Brain microvascular endothelial cell (primary cell): ENCODE measurements at regions not wholly inside any gene's neighbourhood (a gene's known extent, or its start where the extent isn't known, plus 50 kb on each side); places are given as distances from the start of the nearest gene placed in this dataset.

Experiments
- DNase-seq: peaks from one replicate; pipeline ENCODE4 v3.0.0-alpha.2; 2020
- H3K27ac ChIP-seq: fragments of 250-450 bp; sonication (Bioruptor Pico); 2 replicates; pipeline ENCODE4 v1.5.1; 2020; ENCODE audit warnings: mild to moderate bottlenecking, moderate library complexity
- H3K27me3 ChIP-seq: fragments of 250-450 bp; sonication (Bioruptor Pico); replicated peaks from 2 replicates; pipeline ENCODE4 v1.5.1; 2020; ENCODE audit warnings: mild to moderate bottlenecking
- H3K36me3 ChIP-seq: fragments of 250-450 bp; sonication (Bioruptor Pico); replicated peaks from 2 replicates; pipeline ENCODE4 v1.5.1; 2020; ENCODE audit warnings: mild to moderate bottlenecking
- H3K4me3 ChIP-seq: 2 replicates; pipeline ENCODE4 v1.5.1; 2011; ENCODE audit warnings: low read depth, mild to moderate bottlenecking, control low read depth, low read length, moderate library complexity
- in situ Hi-C: cut with HindIII; loops from 2 replicates; pipeline ENCODE4 v1.10.0; 2017; ENCODE audit warnings: low sequenced_read_pairs, low pct_ligation_motif_present
- TF ChIP-seq, protein P1 (sequence below): IDR thresholded peaks from 2 replicates; pipeline ENCODE4 v1.5.1; 2011; ENCODE audit warnings: low read depth, mild to moderate bottlenecking, moderate library complexity, low read length, control low read depth, inconsistent platforms; ENCODE audit errors: missing control alignments

DNA sequence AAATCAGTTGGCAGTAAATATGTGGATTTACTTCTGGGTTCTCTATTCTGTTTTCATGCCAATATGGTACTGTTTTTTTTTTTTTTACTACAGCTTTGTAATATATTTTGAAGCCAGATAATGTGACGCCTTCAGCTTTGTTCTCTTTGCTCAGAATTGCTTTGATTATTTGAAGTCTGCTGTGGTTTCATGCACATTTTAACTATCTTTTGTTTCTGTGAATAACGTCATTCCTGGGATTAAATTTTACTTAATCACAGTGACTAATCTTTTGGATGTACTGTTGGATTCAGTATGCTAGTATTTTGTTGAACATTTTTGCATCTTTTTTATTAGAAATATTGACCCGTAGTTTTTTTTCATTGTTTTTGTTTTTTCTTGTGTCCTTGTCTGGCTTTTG, 576.5 kb downstream of the ZNF385D start:
- in situ Hi-C loops = no loop called here
- Histone ChIP-seq H3K27ac (no peak overlapping the region), H3K4me3 (no peak overlapping the region), H3K27me3 (no peaks in the 10 kb centered on the region), H3K36me3 (no peaks in the 10 kb centered on the region)
- TF ChIP-seq, protein P1, sequence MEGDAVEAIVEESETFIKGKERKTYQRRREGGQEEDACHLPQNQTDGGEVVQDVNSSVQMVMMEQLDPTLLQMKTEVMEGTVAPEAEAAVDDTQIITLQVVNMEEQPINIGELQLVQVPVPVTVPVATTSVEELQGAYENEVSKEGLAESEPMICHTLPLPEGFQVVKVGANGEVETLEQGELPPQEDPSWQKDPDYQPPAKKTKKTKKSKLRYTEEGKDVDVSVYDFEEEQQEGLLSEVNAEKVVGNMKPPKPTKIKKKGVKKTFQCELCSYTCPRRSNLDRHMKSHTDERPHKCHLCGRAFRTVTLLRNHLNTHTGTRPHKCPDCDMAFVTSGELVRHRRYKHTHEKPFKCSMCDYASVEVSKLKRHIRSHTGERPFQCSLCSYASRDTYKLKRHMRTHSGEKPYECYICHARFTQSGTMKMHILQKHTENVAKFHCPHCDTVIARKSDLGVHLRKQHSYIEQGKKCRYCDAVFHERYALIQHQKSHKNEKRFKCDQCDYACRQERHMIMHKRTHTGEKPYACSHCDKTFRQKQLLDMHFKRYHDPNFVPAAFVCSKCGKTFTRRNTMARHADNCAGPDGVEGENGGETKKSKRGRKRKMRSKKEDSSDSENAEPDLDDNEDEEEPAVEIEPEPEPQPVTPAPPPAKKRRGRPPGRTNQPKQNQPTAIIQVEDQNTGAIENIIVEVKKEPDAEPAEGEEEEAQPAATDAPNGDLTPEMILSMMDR = no peak
- no peak for DNase-seq

DNA sequence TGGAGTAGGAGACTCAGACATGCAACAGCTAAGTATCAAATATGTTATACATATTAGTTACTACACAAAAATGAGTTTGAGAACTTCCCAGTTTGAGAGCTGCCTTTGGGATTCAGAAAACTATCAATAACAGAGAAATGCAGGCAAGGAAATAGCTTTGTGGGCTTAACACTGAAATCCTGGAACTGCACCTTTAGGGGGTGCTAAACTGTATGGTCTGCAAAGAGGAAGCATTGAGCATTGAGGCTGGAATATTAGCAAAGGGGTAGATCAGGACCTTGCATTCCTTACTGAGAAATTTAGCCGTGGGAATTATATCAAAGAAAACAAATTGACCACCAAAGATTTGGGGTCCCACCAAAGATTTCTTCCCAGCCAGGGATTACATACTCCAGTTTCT, 580.0 kb downstream of the ZNF385D start:
- Histone ChIP-seq H3K27me3 (no peaks in the 10 kb centered on the region), H3K4me3 (no peak overlapping the region), H3K36me3 (no peaks in the 10 kb centered on the region), H3K27ac (no peak overlapping the region)
- in situ Hi-C loops = no loop called here
- DNase-seq = peak; percentile 14
- TF ChIP-seq, protein P1 = peak; percentile 67

DNA sequence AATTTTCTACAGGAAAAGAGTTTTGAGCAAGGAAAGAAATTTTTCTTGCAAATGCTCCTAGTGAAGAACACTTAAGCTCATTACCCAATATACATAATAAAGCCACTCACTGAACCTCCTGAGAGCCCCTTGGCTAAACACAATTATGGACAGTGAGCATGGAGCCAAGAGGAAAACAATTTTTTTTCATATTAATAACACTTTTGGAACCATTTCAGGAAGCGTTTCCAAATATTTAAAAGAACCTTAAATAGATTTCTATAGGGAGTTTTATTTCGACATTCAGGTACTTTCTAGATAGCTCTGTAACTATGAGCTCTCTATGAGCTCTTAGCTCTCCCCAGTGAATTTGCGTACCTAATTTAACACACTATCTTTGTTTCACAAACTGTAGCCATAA, 581.1 kb downstream of the ZNF385D start:
- H3K4me3 ChIP-seq = no peak overlapping the region
- TF ChIP-seq, protein P1 = no peak
- H3K27me3 ChIP-seq = no peaks in the 10 kb centered on the region
- in situ Hi-C loops = no loop called here
- no peak overlapping the region for H3K27ac ChIP-seq
- H3K36me3 ChIP-seq = no peaks in the 10 kb centered on the region
- no peak for DNase-seq

DNA sequence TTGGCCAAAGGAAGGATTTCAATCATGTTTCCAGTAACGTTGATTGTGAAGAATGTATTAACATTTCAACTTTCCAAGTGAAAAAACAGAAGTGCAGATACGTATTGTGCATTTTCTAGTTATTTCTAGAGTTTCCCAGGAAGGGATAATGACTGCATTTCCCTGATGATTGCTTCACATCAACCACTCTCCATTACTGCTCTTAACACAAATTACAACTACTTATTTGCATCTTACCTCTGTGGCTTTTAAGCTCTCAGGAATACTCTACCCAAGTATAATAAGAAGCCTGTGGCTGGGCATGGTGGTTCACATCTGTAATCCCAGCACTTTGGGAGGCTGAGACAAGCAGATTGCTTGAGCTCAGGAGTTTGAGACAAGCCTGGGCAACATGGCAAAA, 582.5 kb downstream of the ZNF385D start:
- TF ChIP-seq, protein P1 = no peak
- Histone ChIP-seq H3K27ac (no peak overlapping the region), H3K36me3 (no peaks in the 10 kb centered on the region), H3K4me3 (no peak overlapping the region), H3K27me3 (no peaks in the 10 kb centered on the region)
- in situ Hi-C loops = no loop called here
- no peak for DNase-seq

DNA sequence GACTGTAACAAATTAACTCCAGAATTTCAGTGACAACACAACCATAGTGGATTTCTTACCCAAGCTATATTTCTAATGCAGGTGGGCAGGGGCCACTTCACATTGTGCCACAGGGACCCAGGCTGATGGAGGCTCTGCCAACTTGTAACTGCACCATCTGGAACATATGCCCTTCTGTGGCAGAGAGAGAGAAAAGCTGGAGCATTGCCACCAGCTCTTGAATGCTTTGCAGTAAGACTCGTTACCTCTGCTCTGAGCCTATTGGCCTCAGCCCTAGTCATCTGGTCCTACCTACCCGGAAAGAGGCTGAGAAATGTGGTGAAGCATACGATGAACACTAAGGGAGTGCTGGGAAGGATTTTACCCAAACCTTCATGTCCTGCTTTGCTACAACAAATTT, 587.1 kb downstream of the ZNF385D start:
- in situ Hi-C loops = no loop called here
- H3K36me3 ChIP-seq = no peaks in the 10 kb centered on the region
- H3K27ac ChIP-seq = no peak overlapping the region
- H3K4me3 ChIP-seq = no peak overlapping the region
- no peaks in the 10 kb centered on the region for H3K27me3 ChIP-seq
- TF ChIP-seq, protein P1 = no peak
- no peak for DNase-seq

DNA sequence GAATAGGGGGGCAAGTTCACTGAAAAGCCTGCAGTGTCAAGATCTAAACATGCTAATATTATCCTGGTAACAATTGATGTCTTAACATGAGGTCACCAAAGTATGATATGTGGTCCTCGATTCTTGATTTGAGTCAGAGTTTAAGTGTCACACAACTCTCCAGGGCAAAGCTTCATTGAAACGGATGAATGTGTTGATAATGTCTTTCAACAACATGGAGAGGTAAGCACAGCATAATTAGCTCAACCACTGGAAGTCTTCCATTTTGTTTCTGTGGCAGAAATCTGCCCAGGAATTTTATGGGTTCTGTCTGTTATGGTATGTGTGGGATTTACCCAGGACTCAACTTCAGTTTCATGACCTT, 591.5 kb downstream of the ZNF385D start:
- H3K36me3 ChIP-seq = no peaks in the 10 kb centered on the region
- TF ChIP-seq, protein P1 = no peak
- H3K27ac ChIP-seq = no peak overlapping the region
- no peak overlapping the region for H3K4me3 ChIP-seq
- H3K27me3 ChIP-seq = no peaks in the 10 kb centered on the region
- in situ Hi-C loops = no loop called here
- no peak for DNase-seq
